ENCODE measurements at regions not wholly inside any gene's neighbourhood (a gene's known extent, or its start where the extent isn't known, plus 50 kb on each side); places are given as distances from the start of the nearest gene placed in this dataset.

GRCh38 chr20:24147961-24148360 lies 159.4 kb upstream of the GGTLC1 start:
- Histone ChIP-seq H3K4me3 (no peak overlapping the region), H3K36me3 (replicated peaks in 1 of 2) (no peaks in the 10 kb centered on the region), H3K27ac (no peak overlapping the region), H3K27me3 (no peaks in the 10 kb centered on the region), H3K4me1 (replicated peaks in 1 of 2) (no peaks in the 10 kb centered on the region), H3K9me3 (replicated peaks in 1 of 3) (no peaks in the 10 kb centered on the region)
- 67 to 81% (median 76%) methylated on average over 4 of the region's 4 CpGs for WGBS, 4 donors
- DNase-seq, result no peak
- intact Hi-C loops (cut with DNase I), result no loop called here
- TF ChIP-seq, protein P1, sequence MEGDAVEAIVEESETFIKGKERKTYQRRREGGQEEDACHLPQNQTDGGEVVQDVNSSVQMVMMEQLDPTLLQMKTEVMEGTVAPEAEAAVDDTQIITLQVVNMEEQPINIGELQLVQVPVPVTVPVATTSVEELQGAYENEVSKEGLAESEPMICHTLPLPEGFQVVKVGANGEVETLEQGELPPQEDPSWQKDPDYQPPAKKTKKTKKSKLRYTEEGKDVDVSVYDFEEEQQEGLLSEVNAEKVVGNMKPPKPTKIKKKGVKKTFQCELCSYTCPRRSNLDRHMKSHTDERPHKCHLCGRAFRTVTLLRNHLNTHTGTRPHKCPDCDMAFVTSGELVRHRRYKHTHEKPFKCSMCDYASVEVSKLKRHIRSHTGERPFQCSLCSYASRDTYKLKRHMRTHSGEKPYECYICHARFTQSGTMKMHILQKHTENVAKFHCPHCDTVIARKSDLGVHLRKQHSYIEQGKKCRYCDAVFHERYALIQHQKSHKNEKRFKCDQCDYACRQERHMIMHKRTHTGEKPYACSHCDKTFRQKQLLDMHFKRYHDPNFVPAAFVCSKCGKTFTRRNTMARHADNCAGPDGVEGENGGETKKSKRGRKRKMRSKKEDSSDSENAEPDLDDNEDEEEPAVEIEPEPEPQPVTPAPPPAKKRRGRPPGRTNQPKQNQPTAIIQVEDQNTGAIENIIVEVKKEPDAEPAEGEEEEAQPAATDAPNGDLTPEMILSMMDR (IDR thresholded peaks at IDR 0.05), result no peak
- TF ChIP-seq POLR2A (IDR thresholded peaks at IDR 0.05), result no peak

DNA sequence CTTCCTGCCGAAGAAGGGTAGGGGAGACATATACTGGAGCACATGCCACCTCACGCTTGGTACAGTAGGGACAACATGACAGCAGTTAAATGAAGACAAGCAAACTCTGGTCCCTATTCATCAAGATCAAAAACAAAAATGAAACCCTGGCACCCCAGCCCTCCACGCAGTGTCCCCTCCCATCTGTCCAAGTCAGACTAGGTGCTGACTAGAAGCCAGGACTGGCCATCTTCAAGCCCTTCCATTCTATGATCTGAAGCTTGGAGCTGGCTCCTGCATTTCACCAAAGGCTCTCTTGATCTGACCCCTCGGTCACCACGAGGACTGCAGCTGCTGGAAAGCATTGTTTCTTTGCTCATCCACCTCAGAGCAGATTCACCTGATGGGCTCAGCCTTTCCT lies 158.9 kb upstream of the GGTLC1 start:
- Histone ChIP-seq H3K9me3 (replicated peaks in 1 of 3) (no peaks in the 10 kb centered on the region), H3K27ac (no peak overlapping the region), H3K4me1 (replicated peaks in 1 of 2) (no peaks in the 10 kb centered on the region), H3K4me3 (no peak overlapping the region), H3K36me3 (replicated peaks in 1 of 2) (no peaks in the 10 kb centered on the region), H3K27me3 (no peaks in the 10 kb centered on the region)
- TF ChIP-seq, protein P1 (IDR thresholded peaks at IDR 0.05), result no peak
- TF ChIP-seq POLR2A (IDR thresholded peaks at IDR 0.05), result no peak
- 80 to 83% (median 81%) methylated on average over 5 of the region's 5 CpGs for WGBS, 4 donors
- intact Hi-C loops (cut with DNase I), result no loop called here
- DNase-seq, result no peak

DNA sequence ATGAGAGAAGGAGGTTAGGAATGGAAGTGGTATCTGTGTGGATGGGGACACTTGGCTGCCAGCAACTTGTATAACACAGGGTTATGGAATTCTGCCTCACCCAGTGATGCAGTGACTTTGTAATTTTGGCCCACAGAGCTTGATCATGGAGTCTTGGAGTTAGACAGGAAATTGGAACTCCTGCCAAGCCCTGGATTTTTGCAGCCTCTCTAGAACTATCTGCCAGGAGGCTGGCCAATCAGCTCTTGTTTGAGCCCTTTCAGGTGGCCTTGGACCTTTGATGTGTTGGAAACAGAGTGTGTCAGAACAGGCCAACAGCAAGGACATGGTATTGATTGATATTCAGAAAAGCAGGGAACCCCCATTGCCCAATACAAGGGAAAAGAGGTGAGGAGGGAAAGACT lies 157.7 kb upstream of the GGTLC1 start:
- intact Hi-C loops (cut with DNase I), result no loop called here
- Histone ChIP-seq H3K4me3 (no peak overlapping the region), H3K9me3 (replicated peaks in 1 of 3) (no peaks in the 10 kb centered on the region), H3K27me3 (no peaks in the 10 kb centered on the region), H3K27ac (no peak overlapping the region), H3K4me1 (replicated peaks in 1 of 2) (no peaks in the 10 kb centered on the region), H3K36me3 (replicated peaks in 1 of 2) (no peaks in the 10 kb centered on the region)
- peak in 2 of 7 donors; percentile 2 to 22 for DNase-seq
- TF ChIP-seq, protein P1 (IDR thresholded peaks at IDR 0.05), result no peak
- TF ChIP-seq POLR2A (IDR thresholded peaks at IDR 0.05), result no peak

- DNase-seq, result no peak
- H3K36me3 ChIP-seq (replicated peaks in 1 of 2), result no peaks in the 10 kb centered on the region
- TF ChIP-seq, protein P1 (IDR thresholded peaks at IDR 0.05), result no peak
- TF ChIP-seq POLR2A (IDR thresholded peaks at IDR 0.05), result no peak
- no peaks in the 10 kb centered on the region for H3K27me3 ChIP-seq
- no peaks in the 10 kb centered on the region for H3K9me3 ChIP-seq (replicated peaks in 1 of 3)
- intact Hi-C loops (cut with DNase I), result no loop called here
- H3K4me3 ChIP-seq, result no peak overlapping the region
- H3K4me1 ChIP-seq (replicated peaks in 1 of 2), result no peaks in the 10 kb centered on the region
- WGBS, 4 donors, result 76 to 85% (median 81%) methylated on average over 8 of the region's 8 CpGs
- no peak overlapping the region for H3K27ac ChIP-seq
Observed at GRCh38 chr20:24144371-24144770, 155.8 kb upstream of the GGTLC1 start.
